ENCODE measurements at regions not wholly inside any gene's neighbourhood (a gene's known extent, or its start where the extent isn't known, plus 50 kb on each side); places are given as distances from the start of the nearest gene placed in this dataset.

DNA sequence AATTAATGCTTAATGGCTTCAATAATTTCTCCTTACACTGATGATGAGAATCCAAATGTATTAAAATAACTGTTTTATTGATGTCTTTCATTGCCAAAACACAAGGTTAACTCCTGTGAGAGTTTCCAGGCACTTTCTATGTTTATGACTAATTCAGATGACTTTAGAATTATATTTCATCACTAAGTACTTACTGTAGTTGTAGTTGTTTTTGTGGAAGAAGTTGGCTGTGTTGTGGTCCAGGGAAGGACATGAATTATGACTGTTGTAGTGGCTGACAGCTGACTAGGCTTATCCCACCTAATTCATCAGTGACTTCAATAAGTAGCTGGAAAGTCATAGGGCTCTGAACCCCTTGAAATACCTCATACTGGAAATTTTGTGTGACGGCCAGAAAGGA lies 254.8 kb downstream of the HGF start:
- no peak overlapping the region for H3K4me3 ChIP-seq
- DNase-seq (no peak), ATAC-seq (no peak)
- H3K36me3 ChIP-seq: no peaks in the 10 kb centered on the region
- H3K9me3 ChIP-seq: peaks cover 0 to 9% (median 0%) of the 10 kb centered on the region in 11 donors
- H3K27me3 ChIP-seq: no peaks in the 10 kb centered on the region
- no peak overlapping the region for H3K27ac ChIP-seq
- WGBS, 2 donors: 79 to 80% methylated on average over 1 of the region's 1 CpG
- H3K4me1 ChIP-seq: no peaks in the 10 kb centered on the region
- intact Hi-C loops (cut with DNase I): no loop called here
- TF ChIP-seq, protein P1, sequence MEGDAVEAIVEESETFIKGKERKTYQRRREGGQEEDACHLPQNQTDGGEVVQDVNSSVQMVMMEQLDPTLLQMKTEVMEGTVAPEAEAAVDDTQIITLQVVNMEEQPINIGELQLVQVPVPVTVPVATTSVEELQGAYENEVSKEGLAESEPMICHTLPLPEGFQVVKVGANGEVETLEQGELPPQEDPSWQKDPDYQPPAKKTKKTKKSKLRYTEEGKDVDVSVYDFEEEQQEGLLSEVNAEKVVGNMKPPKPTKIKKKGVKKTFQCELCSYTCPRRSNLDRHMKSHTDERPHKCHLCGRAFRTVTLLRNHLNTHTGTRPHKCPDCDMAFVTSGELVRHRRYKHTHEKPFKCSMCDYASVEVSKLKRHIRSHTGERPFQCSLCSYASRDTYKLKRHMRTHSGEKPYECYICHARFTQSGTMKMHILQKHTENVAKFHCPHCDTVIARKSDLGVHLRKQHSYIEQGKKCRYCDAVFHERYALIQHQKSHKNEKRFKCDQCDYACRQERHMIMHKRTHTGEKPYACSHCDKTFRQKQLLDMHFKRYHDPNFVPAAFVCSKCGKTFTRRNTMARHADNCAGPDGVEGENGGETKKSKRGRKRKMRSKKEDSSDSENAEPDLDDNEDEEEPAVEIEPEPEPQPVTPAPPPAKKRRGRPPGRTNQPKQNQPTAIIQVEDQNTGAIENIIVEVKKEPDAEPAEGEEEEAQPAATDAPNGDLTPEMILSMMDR (IDR thresholded peaks at IDR 0.05): no peak

DNA sequence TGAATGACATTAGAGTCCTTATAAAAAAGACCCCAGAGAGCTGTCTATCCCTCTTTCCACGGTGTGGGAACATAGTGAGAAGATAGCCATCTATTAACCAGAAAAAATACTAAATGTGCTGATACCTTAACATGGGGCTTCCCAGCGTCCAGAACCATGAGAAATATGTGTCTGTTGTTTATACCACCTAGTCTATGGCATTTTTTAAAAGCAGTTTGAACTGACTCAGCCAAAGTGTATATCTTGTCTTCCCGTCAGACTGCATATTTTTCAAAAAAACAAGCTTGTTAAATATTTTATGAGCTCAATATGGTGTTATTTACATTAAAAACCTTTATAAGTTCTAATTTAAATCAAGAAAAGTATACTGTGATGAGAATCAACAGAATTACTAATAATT lies 255.3 kb downstream of the HGF start:
- ATAC-seq (no peak), DNase-seq (no peak)
- no peaks in the 10 kb centered on the region for H3K4me1 ChIP-seq
- intact Hi-C loops (cut with DNase I): no loop called here
- TF ChIP-seq, protein P1 (IDR thresholded peaks at IDR 0.05): no peak
- no peaks in the 10 kb centered on the region for H3K27me3 ChIP-seq
- H3K36me3 ChIP-seq: no peaks in the 10 kb centered on the region
- no peak overlapping the region for H3K4me3 ChIP-seq
- no peak overlapping the region for H3K27ac ChIP-seq
- 70 to 82% methylated on average over 3 of the region's 3 CpGs for WGBS, 2 donors
- peaks cover 0 to 9% (median 0%) of the 10 kb centered on the region in 11 donors for H3K9me3 ChIP-seq

DNA sequence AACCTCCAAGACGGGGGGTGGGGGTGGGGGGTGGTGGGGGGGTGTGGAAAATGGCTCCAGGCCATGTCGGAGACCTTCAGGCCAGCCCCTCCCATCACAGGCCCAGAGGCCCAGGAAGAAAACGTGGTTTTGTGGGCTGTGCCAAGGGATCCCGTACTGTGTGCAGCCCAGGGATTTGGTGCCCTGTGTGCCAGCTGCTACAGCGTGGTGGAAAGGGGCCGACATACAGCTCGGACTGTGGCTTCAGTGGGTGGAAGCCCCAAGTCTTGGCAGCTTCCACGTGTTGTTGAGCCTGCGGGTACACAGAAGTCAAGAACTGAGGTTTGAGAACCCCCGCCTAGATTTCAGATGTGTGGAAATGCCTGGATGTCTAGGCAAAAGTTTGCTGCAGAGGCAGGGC lies 259.7 kb downstream of the HGF start:
- Histone ChIP-seq H3K4me3 (no peak overlapping the region), H3K4me1 (peaks cover 0 to 9% (median 0%) of the 10 kb centered on the region in 9 donors), H3K36me3 (no peaks in the 10 kb centered on the region), H3K27me3 (no peaks in the 10 kb centered on the region), H3K9me3 (peaks cover 0 to 9% (median 0%) of the 10 kb centered on the region in 11 donors), H3K27ac (no peak overlapping the region)
- ATAC-seq (no peak), DNase-seq (no peak)
- TF ChIP-seq, protein P1 (IDR thresholded peaks at IDR 0.05): no peak
- WGBS, 2 donors: 89 to 91% methylated on average over 10 of the region's 10 CpGs
- intact Hi-C loops (cut with DNase I): no loop called here

DNA sequence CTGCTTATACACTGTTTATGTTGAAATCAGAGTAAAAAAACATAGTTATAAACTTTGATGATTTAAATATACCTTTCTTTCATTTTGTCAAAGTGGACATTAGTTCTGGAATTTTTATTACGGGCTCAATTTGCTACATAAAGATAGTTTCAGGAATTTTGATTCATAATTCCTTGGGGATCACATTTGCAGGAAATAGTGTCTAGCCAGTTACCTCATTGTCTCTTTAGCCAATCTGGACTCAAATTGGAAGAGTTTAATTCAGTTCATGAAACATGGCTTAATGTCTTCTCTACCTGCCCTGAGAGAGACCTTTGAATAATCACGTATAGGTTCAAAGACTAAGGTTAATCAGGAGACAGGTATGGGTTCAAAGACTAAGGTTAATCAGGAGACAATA lies 262.6 kb downstream of the HGF start:
- intact Hi-C loops (cut with DNase I): loop anchor here in 7 of 10 donors (10.0 kb wide), 6 partner anchors 208 to 1228 kb away; no protein-coding TSS in a partner anchor
- peak overlapping the region in 1 of 10 donors; percentile 46 for H3K27ac ChIP-seq
- TF ChIP-seq, protein P1 (IDR thresholded peaks at IDR 0.05): no peak
- no peak for ATAC-seq
- no peak for DNase-seq
- no peaks in the 10 kb centered on the region for H3K9me3 ChIP-seq
- peaks cover 0 to 9% (median 0%) of the 10 kb centered on the region in 9 donors for H3K4me1 ChIP-seq
- H3K4me3 ChIP-seq: no peak overlapping the region
- 62 to 75% methylated on average over 2 of the region's 2 CpGs for WGBS, 2 donors
- no peaks in the 10 kb centered on the region for H3K36me3 ChIP-seq
- H3K27me3 ChIP-seq: no peaks in the 10 kb centered on the region

Data from heart right ventricle (tissue), 16 donors.